ENCODE measurements at regions not wholly inside any gene's neighbourhood (a gene's known extent, or its start where the extent isn't known, plus 50 kb on each side); places are given as distances from the start of the nearest gene placed in this dataset.

DNA sequence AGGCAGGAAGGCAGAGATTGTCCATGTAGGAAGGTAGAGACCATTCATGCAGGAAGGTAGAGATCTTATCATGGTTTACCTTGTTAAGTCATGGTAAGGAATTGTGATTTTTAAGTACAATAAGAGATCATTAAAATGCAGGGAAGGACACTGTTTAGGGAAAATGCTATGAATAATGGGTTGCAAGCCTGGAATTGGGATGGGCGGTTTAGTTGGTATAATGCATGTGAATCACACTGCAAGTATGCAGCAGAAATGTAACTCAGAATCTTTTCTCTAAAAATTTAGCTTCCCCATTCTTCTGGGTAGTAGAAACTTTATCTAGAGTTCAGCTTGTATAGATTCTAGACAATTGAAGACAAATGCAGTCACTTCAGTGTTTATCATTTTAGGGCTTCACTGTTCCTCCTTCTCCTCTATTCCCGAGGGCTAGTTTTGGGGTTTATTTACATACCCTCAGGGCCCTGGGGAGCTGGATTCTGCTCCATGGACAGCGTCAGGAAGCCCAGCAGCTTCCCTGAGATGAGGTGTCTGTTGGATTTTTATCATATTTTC, 212.0 kb downstream of the SREK1 start:
- TF ChIP-seq, protein P1, sequence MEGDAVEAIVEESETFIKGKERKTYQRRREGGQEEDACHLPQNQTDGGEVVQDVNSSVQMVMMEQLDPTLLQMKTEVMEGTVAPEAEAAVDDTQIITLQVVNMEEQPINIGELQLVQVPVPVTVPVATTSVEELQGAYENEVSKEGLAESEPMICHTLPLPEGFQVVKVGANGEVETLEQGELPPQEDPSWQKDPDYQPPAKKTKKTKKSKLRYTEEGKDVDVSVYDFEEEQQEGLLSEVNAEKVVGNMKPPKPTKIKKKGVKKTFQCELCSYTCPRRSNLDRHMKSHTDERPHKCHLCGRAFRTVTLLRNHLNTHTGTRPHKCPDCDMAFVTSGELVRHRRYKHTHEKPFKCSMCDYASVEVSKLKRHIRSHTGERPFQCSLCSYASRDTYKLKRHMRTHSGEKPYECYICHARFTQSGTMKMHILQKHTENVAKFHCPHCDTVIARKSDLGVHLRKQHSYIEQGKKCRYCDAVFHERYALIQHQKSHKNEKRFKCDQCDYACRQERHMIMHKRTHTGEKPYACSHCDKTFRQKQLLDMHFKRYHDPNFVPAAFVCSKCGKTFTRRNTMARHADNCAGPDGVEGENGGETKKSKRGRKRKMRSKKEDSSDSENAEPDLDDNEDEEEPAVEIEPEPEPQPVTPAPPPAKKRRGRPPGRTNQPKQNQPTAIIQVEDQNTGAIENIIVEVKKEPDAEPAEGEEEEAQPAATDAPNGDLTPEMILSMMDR (conservative IDR thresholded peaks at IDR 0.05 in 1 of 2, IDR thresholded peaks at IDR 0.05 in 1 of 2; ENCODE audit: extremely low read depth in 1 of 2, insufficient read depth in 1 of 2, low read depth in 1 of 2, low read length in 2 of 2), result no peak
- TF ChIP-seq EZH2 (IDR thresholded peaks at IDR 0.05; ENCODE audit: borderline replicate concordance, low read length), result no peak
